Adipocyte (in vitro differentiated cells): ENCODE measurements at regions not wholly inside any gene's neighbourhood (a gene's known extent, or its start where the extent isn't known, plus 50 kb on each side); places are given as distances from the start of the nearest gene placed in this dataset.

Experiments
- DNase-seq: peaks from one replicate; pipeline ENCODE4 v3.0.0-alpha.2; 2015; ENCODE audit warnings: low read depth
- H3K27me3 ChIP-seq: replicated peaks from 2 replicates; pipeline ENCODE4 v1.7.0; 2013; ENCODE audit warnings: mild to moderate bottlenecking, low read length, moderate library complexity; ENCODE audit not compliant: control insufficient read depth, insufficient read depth
- H3K36me3 ChIP-seq: 2 replicates; pipeline ENCODE4 v1.7.0; 2013; ENCODE audit warnings: low read length, mild to moderate bottlenecking, moderate library complexity; ENCODE audit not compliant: control insufficient read depth, insufficient read depth, severe bottlenecking
- H3K4me1 ChIP-seq: 2 replicates; pipeline ENCODE4 v1.7.0; 2013; ENCODE audit warnings: mild to moderate bottlenecking, low read length, moderate library complexity; ENCODE audit not compliant: control insufficient read depth, insufficient read depth
- H3K4me3 ChIP-seq: 2 replicates; pipeline ENCODE4 v1.7.0; 2013; ENCODE audit warnings: mild to moderate bottlenecking, low read length, moderate library complexity
- H3K9ac ChIP-seq: 2 replicates; pipeline ENCODE4 v1.7.0; 2013; ENCODE audit warnings: mild to moderate bottlenecking, low read length, moderate library complexity
- H3K9me3 ChIP-seq: 2 replicates; pipeline ENCODE4 v1.7.0; 2013; ENCODE audit warnings: mild to moderate bottlenecking, low read length, moderate library complexity; ENCODE audit not compliant: control insufficient read depth

- DNase-seq: peak; percentile 1
- H3K9ac ChIP-seq: no peak overlapping the region
- no peaks in the 10 kb centered on the region for H3K27me3 ChIP-seq
These were observed 136.5 kb upstream of the C11orf87 start for GRCh38 chr11:109285465-109285864.

DNA sequence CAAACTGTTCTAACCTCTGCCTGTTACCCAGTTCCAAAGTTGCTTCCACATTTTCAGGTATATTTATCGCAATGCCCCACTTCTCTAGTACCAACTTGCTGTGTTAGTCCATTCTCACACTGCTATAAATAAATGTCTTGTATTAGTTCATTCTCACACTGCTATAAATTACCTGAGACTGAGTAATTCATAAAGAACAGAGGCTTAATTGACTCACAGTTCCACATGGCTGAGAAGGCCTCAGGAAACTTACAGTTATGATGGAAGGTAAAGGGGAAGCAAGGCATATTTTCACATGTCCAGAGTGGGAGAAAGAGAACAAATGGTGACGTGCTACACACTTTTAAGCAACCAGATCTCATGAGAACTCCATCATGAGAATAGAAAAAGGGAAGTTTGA is 130.4 kb upstream of the C11orf87 start:
- Histone ChIP-seq H3K4me3 (no peak overlapping the region), H3K9me3 (no peaks in the 10 kb centered on the region), H3K36me3 (no peaks in the 10 kb centered on the region), H3K4me1 (no peaks in the 10 kb centered on the region), H3K27me3 (no peaks in the 10 kb centered on the region), H3K9ac (no peak overlapping the region)
- no peak for DNase-seq

More at GRCh38 chr11:109285465-109285864, 136.5 kb upstream of the C11orf87 start:
- no peaks in the 10 kb centered on the region for H3K4me1 ChIP-seq
- no peaks in the 10 kb centered on the region for H3K36me3 ChIP-seq
- no peak overlapping the region for H3K4me3 ChIP-seq
- H3K9me3 ChIP-seq: peaks cover 11% of the 10 kb centered on the region

- Histone ChIP-seq H3K9ac (no peak overlapping the region), H3K9me3 (no peaks in the 10 kb centered on the region), H3K36me3 (no peaks in the 10 kb centered on the region), H3K27me3 (no peaks in the 10 kb centered on the region), H3K4me1 (no peaks in the 10 kb centered on the region), H3K4me3 (no peak overlapping the region)
- DNase-seq: peak; percentile 34
These were observed 123.1 kb upstream of the C11orf87 start for GRCh38 chr11:109298865-109299264.

- Histone ChIP-seq H3K4me1 (no peaks in the 10 kb centered on the region), H3K36me3 (no peaks in the 10 kb centered on the region), H3K9me3 (no peaks in the 10 kb centered on the region), H3K9ac (no peak overlapping the region), H3K4me3 (no peak overlapping the region), H3K27me3 (no peaks in the 10 kb centered on the region)
- DNase-seq: no peak
These were observed 121.8 kb upstream of the C11orf87 start for GRCh38 chr11:109300211-109300610.

- Histone ChIP-seq H3K4me1 (no peaks in the 10 kb centered on the region), H3K4me3 (no peak overlapping the region), H3K9me3 (no peaks in the 10 kb centered on the region), H3K9ac (no peak overlapping the region), H3K36me3 (no peaks in the 10 kb centered on the region), H3K27me3 (no peaks in the 10 kb centered on the region)
- no peak for DNase-seq
These were observed 119.2 kb upstream of the C11orf87 start for GRCh38 chr11:109302591-109303334.

- Histone ChIP-seq H3K36me3 (no peaks in the 10 kb centered on the region), H3K27me3 (no peaks in the 10 kb centered on the region), H3K9ac (no peak overlapping the region), H3K4me1 (no peaks in the 10 kb centered on the region), H3K4me3 (no peak overlapping the region), H3K9me3 (no peaks in the 10 kb centered on the region)
- no peak for DNase-seq
These were observed 118.6 kb upstream of the C11orf87 start for GRCh38 chr11:109303342-109303741.

GRCh38 chr11:109304159-109304558 is 117.8 kb upstream of the C11orf87 start:
- no peak overlapping the region for H3K9ac ChIP-seq
- no peaks in the 10 kb centered on the region for H3K9me3 ChIP-seq
- no peak for DNase-seq
- H3K27me3 ChIP-seq: no peaks in the 10 kb centered on the region
- H3K36me3 ChIP-seq: no peaks in the 10 kb centered on the region
- H3K4me1 ChIP-seq: no peaks in the 10 kb centered on the region
- no peak overlapping the region for H3K4me3 ChIP-seq

DNA sequence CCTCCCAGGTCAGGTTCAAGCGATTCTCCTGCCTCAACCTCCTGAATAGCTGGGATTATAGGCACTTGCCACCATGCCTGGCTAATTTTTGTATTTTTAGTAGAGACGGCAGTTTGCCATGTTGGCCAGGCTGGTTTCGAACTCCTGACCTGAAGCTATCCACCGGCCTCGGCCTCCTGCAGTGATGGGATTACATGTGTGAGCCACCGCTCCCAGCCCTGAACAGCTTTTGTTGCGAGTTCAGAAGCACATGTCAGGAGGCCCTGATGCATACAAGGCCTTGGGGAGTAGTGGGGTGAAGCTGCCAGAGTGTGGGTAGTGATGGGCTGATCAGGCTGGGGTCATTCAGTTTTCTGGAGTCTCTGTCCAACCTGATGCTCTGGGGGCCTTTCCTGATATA is 117.0 kb upstream of the C11orf87 start:
- Histone ChIP-seq H3K9ac (no peak overlapping the region), H3K36me3 (no peaks in the 10 kb centered on the region), H3K4me1 (no peaks in the 10 kb centered on the region), H3K27me3 (no peaks in the 10 kb centered on the region), H3K4me3 (no peak overlapping the region), H3K9me3 (no peaks in the 10 kb centered on the region)
- no peak for DNase-seq

- Histone ChIP-seq H3K9ac (no peak overlapping the region), H3K4me1 (no peaks in the 10 kb centered on the region), H3K36me3 (no peaks in the 10 kb centered on the region), H3K9me3 (no peaks in the 10 kb centered on the region), H3K27me3 (no peaks in the 10 kb centered on the region), H3K4me3 (no peak overlapping the region)
- no peak for DNase-seq
These were observed 115.7 kb upstream of the C11orf87 start for GRCh38 chr11:109306322-109306721.

DNA sequence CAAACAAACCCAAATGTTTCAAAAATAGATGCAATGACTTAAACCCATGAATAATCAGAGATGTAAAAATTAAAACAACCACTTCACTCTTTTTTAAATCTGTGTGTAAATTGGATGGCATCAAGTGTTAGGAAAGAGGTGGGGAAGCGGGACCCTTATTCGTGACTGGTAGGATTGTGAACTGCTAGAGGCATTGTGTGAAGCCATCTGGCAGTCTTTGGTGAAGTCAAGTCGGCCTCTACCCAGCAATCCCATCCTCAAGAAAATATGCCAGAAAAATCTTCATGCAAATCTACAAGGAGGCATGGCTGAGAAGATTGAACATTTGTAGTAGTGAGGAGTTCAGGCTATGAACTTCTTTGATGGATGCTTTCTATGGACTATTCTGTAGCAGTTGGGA is 114.6 kb upstream of the C11orf87 start:
- no peak for DNase-seq
- Histone ChIP-seq H3K4me1 (no peaks in the 10 kb centered on the region), H3K36me3 (no peaks in the 10 kb centered on the region), H3K9ac (no peak overlapping the region), H3K9me3 (no peaks in the 10 kb centered on the region), H3K4me3 (no peak overlapping the region), H3K27me3 (no peaks in the 10 kb centered on the region)

DNA sequence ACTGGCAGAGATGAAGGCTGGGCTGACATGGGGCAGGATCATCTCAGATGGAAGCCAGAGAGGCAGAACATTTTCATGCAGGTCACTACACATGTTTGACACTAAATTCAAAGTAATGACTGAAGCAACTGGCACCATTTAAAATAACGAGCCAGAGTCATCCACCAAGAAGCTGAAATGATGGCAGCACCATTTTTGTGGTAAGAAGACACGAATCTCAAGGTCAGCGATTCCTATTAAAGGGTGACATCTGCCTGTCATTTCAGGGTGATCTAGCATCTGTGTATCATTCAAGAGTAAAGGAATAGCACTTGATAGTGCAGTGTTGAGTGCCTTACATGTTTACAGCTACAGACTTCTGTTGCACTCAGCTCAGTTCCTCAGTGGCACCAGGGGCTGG is 113.4 kb upstream of the C11orf87 start:
- Histone ChIP-seq H3K9me3 (no peaks in the 10 kb centered on the region), H3K9ac (no peak overlapping the region), H3K4me3 (no peak overlapping the region), H3K4me1 (no peaks in the 10 kb centered on the region), H3K27me3 (no peaks in the 10 kb centered on the region), H3K36me3 (no peaks in the 10 kb centered on the region)
- DNase-seq: no peak

GRCh38 chr11:109309153-109309552 is 112.8 kb upstream of the C11orf87 start:
- Histone ChIP-seq H3K36me3 (no peaks in the 10 kb centered on the region), H3K9ac (no peak overlapping the region), H3K4me3 (no peak overlapping the region), H3K4me1 (no peaks in the 10 kb centered on the region), H3K27me3 (no peaks in the 10 kb centered on the region), H3K9me3 (no peaks in the 10 kb centered on the region)
- peak; percentile 5 for DNase-seq
